ENCODE measurements at regions not wholly inside any gene's neighbourhood (a gene's known extent, or its start where the extent isn't known, plus 50 kb on each side); places are given as distances from the start of the nearest gene placed in this dataset.

DNA sequence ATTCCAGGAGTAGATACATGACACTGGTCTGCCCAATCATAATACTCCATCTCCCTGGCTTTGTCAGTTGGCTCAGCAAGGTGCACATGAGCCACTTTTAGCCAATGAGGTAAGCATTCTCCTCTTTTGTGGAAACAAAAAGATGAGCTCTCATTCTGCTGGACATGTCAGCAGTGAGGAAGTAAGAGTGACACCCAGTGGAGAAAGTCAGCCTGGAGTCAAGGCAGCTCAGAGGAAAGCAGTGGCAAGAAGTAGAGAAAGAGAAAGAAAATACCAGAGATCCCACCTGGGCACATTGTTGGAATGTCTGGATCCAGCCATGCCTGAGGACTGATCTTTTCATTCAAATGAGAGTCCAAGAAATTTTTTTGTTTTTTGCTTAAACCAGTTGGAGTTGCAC is 496.9 kb upstream of the C16orf82 start:
- TF ChIP-seq EZH2 (IDR thresholded peaks at IDR 0.05) (no peak), CTCF (IDR thresholded peaks at IDR 0.05) (peak; percentile 67)
